Left ventricle myocardium inferior (tissue), 1 donor: ENCODE measurements at regions not wholly inside any gene's neighbourhood (a gene's known extent, or its start where the extent isn't known, plus 50 kb on each side); places are given as distances from the start of the nearest gene placed in this dataset.

Experiments used
- DNase-seq: peaks from one replicate; pipeline ENCODE4 v3.0.0-alpha.2; 2020
- H3K27ac ChIP-seq: fragments of 200-600 bp; replicated peaks from 2 replicates; pipeline ENCODE4 v1.8.0; 2021
- H3K27me3 ChIP-seq: fragments of 200-600 bp; 2 replicates; pipeline ENCODE4 v1.8.0; 2021; ENCODE audit warnings: low read depth
- H3K36me3 ChIP-seq: fragments of 200-600 bp; 2 replicates; pipeline ENCODE4 v1.8.0; 2021
- H3K4me1 ChIP-seq: fragments of 200-600 bp; 2 replicates; pipeline ENCODE4 v1.8.0; 2021
- H3K4me3 ChIP-seq: fragments of 200-600 bp; 2 replicates; pipeline ENCODE4 v1.8.0; 2021; ENCODE audit warnings: mild to moderate bottlenecking, moderate library complexity
- H3K9me3 ChIP-seq: fragments of 200-600 bp; replicated peaks from 2 replicates; pipeline ENCODE4 v1.8.0; 2021
- CTCF ChIP-seq: fragments of 200-600 bp; IDR thresholded peaks from 2 replicates; pipeline ENCODE4 v1.8.0; 2021; ENCODE audit warnings: antibody characterized with exemption, mild to moderate bottlenecking, borderline replicate concordance
- intact Hi-C: fragments of 100-400 bp; cut with micrococcal nuclease; formaldehyde crosslinking; loops from one replicate; pipeline ENCODE4 v1.11.0; 2022
- donor health status: DM: no; HTN: yes; CAD: no; lungs with severe emphysema.

GRCh38 chr1:73953586-73953985, 244.4 kb downstream of the LRRIQ3 start:
- no peak for TF ChIP-seq CTCF
- no peaks in the 10 kb centered on the region for H3K9me3 ChIP-seq
- no peak overlapping the region for H3K4me3 ChIP-seq
- no peak overlapping the region for H3K27ac ChIP-seq
- H3K4me1 ChIP-seq, result no peaks in the 10 kb centered on the region
- no peaks in the 10 kb centered on the region for H3K36me3 ChIP-seq
- DNase-seq, result no peak
- peaks cover 8% of the 10 kb centered on the region for H3K27me3 ChIP-seq
- intact Hi-C loops, result no loop called here

- Histone ChIP-seq H3K4me3 (no peak overlapping the region), H3K27me3 (peaks cover 8% of the 10 kb centered on the region), H3K27ac (no peak overlapping the region), H3K9me3 (no peaks in the 10 kb centered on the region), H3K36me3 (no peaks in the 10 kb centered on the region), H3K4me1 (no peaks in the 10 kb centered on the region)
- no peak for DNase-seq
- intact Hi-C loops, result no loop called here
- no peak for TF ChIP-seq CTCF
These were observed 244.8 kb downstream of the LRRIQ3 start for GRCh38 chr1:73953186-73953585.

- Histone ChIP-seq H3K9me3 (no peaks in the 10 kb centered on the region), H3K4me3 (no peak overlapping the region), H3K27ac (no peak overlapping the region), H3K4me1 (no peaks in the 10 kb centered on the region), H3K36me3 (no peaks in the 10 kb centered on the region), H3K27me3 (no peaks in the 10 kb centered on the region)
- no peak for TF ChIP-seq CTCF
- no peak for DNase-seq
- intact Hi-C loops, result no loop called here
These were observed 249.9 kb downstream of the LRRIQ3 start for GRCh38 chr1:73948055-73948454.

- Histone ChIP-seq H3K9me3 (no peaks in the 10 kb centered on the region), H3K36me3 (no peaks in the 10 kb centered on the region), H3K27ac (no peak overlapping the region), H3K4me1 (no peaks in the 10 kb centered on the region), H3K27me3 (no peaks in the 10 kb centered on the region), H3K4me3 (no peak overlapping the region)
- intact Hi-C loops, result no loop called here
- no peak for DNase-seq
- TF ChIP-seq CTCF, result no peak
These were observed 251.0 kb downstream of the LRRIQ3 start for GRCh38 chr1:73947009-73947408.

- intact Hi-C loops, result no loop called here
- TF ChIP-seq CTCF, result no peak
- H3K4me1 ChIP-seq, result no peaks in the 10 kb centered on the region
- H3K27ac ChIP-seq, result no peak overlapping the region
- H3K4me3 ChIP-seq, result no peak overlapping the region
- no peaks in the 10 kb centered on the region for H3K9me3 ChIP-seq
- H3K27me3 ChIP-seq, result no peaks in the 10 kb centered on the region
- no peaks in the 10 kb centered on the region for H3K36me3 ChIP-seq
- no peak for DNase-seq
These were observed 254.7 kb downstream of the LRRIQ3 start for GRCh38 chr1:73943270-73943669.

GRCh38 chr1:73930293-73930692, 267.7 kb downstream of the LRRIQ3 start:
- H3K9me3 ChIP-seq, result no peaks in the 10 kb centered on the region
- no peaks in the 10 kb centered on the region for H3K27me3 ChIP-seq
- intact Hi-C loops, result no loop called here
- H3K27ac ChIP-seq, result no peak overlapping the region
- DNase-seq, result no peak
- H3K4me3 ChIP-seq, result no peak overlapping the region
- H3K4me1 ChIP-seq, result no peaks in the 10 kb centered on the region
- TF ChIP-seq CTCF, result no peak
- H3K36me3 ChIP-seq, result no peaks in the 10 kb centered on the region
